Transverse colon (tissue), 4 donors: ENCODE measurements at regions not wholly inside any gene's neighbourhood (a gene's known extent, or its start where the extent isn't known, plus 50 kb on each side); places are given as distances from the start of the nearest gene placed in this dataset.

ENCODE experiments used
- CTCF ChIP-seq, 5 experiments: fragments of 200-600 bp in 3 of 5; fragments of 450-650 bp in 2 of 5; sonication (generic) in 3 of 5; IDR thresholded peaks; 1 replicate in 2 of 5; 2 replicates in 3 of 5; pipeline ENCODE4 v1.5.1; 2016 to 2017; ENCODE audit warnings: antibody characterized with exemption in 5 of 5, inconsistent platforms in 3 of 5, mild to moderate bottlenecking in 2 of 5, moderate library complexity in 1 of 5
- EP300 ChIP-seq: sonication (generic); formaldehyde crosslinking; IDR thresholded peaks from one replicate; pipeline ENCODE4 v1.6.1; 2017; ENCODE audit warnings: antibody characterized with exemption, low read depth
- POLR2AphosphoS5 ChIP-seq, 3 donors: sonication (generic); formaldehyde crosslinking; IDR thresholded peaks; one replicate each; pipeline ENCODE4 v1.6.1; 2016; ENCODE audit warnings: antibody characterized with exemption in 3 of 3

GRCh38 chr14:40697231-40697630, 909.4 kb upstream of the LRFN5 start:
- TF ChIP-seq CTCF (IDR thresholded peaks at IDR 0.05) = no peak
- no peak for TF ChIP-seq POLR2AphosphoS5 (IDR thresholded peaks at IDR 0.05)
- no peak for TF ChIP-seq EP300
